Suprapubic skin (tissue), 3 donors: ENCODE measurements at regions not wholly inside any gene's neighbourhood (a gene's known extent, or its start where the extent isn't known, plus 50 kb on each side); places are given as distances from the start of the nearest gene placed in this dataset.

Source experiments
- CTCF ChIP-seq, 2 donors: fragments of 200-600 bp in 1 of 2; fragments of 450-650 bp in 1 of 2; sonication (generic) in 1 of 2; IDR thresholded peaks; one replicate each; pipeline ENCODE4 v1.5.1; 2016 to 2019; ENCODE audit warnings: antibody characterized with exemption in 2 of 2, mild to moderate bottlenecking in 1 of 2, moderate library complexity in 1 of 2
- POLR2AphosphoS5 ChIP-seq, 3 donors: sonication (generic); formaldehyde crosslinking; IDR thresholded peaks; one replicate each; pipeline ENCODE4 v1.6.1; 2017; ENCODE audit warnings: antibody characterized with exemption in 3 of 3

GRCh38 chr9:118630931-118631595 lies 738.2 kb downstream of the BRINP1 start:
- TF ChIP-seq CTCF (IDR thresholded peaks at IDR 0.05) (no peak), POLR2AphosphoS5 (IDR thresholded peaks at IDR 0.05) (no peak)
